SIG-M5 treated with dmso at 0.1 percent for 504 hours (cell line): ENCODE measurements at regions not wholly inside any gene's neighbourhood (a gene's known extent, or its start where the extent isn't known, plus 50 kb on each side); places are given as distances from the start of the nearest gene placed in this dataset.
A peak's percentile ranks its signal among the peaks of the same experiment; 100 is the strongest.

Experiments
- DNase-seq: peaks from one replicate; lab custom pipeline; 2025; ENCODE audit not compliant: unreplicated experiment; lab: John Stamatoyannopoulos, UW

GRCh38 chr18:43570593-43570992 is 293.3 kb upstream of the SYT4 start:
- no peak for DNase-seq

GRCh38 chr18:43571078-43571689 is 293.9 kb upstream of the SYT4 start:
- DNase-seq: peak; percentile 15

- DNase-seq: no peak
These were observed 294.9 kb upstream of the SYT4 start for GRCh38 chr18:43572163-43572562.

GRCh38 chr18:43574974-43575373 is 297.7 kb upstream of the SYT4 start:
- DNase-seq: no peak

GRCh38 chr18:43578211-43578610 is 300.9 kb upstream of the SYT4 start:
- no peak for DNase-seq

GRCh38 chr18:43578706-43579105 is 301.4 kb upstream of the SYT4 start:
- DNase-seq: no peak

- no peak for DNase-seq
These were observed 304.7 kb upstream of the SYT4 start for GRCh38 chr18:43581936-43582519.

- DNase-seq: peak; percentile 8
These were observed 310.4 kb upstream of the SYT4 start for GRCh38 chr18:43587538-43588153.

- DNase-seq: no peak
These were observed 311.5 kb upstream of the SYT4 start for GRCh38 chr18:43588838-43589237.

GRCh38 chr18:43589611-43590151 is 312.4 kb upstream of the SYT4 start:
- no peak for DNase-seq

GRCh38 chr18:43590182-43590903 is 313.1 kb upstream of the SYT4 start:
- DNase-seq: no peak

- no peak for DNase-seq
These were observed 315.0 kb upstream of the SYT4 start for GRCh38 chr18:43592269-43592668.

- peak; percentile 48 for DNase-seq
These were observed 318.9 kb upstream of the SYT4 start for GRCh38 chr18:43596105-43596712.

GRCh38 chr18:43601432-43601831 is 324.1 kb upstream of the SYT4 start:
- no peak for DNase-seq

- no peak for DNase-seq
These were observed 327.9 kb upstream of the SYT4 start for GRCh38 chr18:43605224-43605623.

- DNase-seq: no peak
These were observed 329.5 kb upstream of the SYT4 start for GRCh38 chr18:43606795-43607194.

GRCh38 chr18:43620936-43621335 is 343.6 kb upstream of the SYT4 start:
- DNase-seq: peak; percentile 38

GRCh38 chr18:43622024-43622423 is 344.7 kb upstream of the SYT4 start:
- DNase-seq: no peak

- DNase-seq: no peak
These were observed 348.3 kb upstream of the SYT4 start for GRCh38 chr18:43625582-43625981.

- DNase-seq: no peak
These were observed 350.7 kb upstream of the SYT4 start for GRCh38 chr18:43627848-43628530.

GRCh38 chr18:43634994-43635393 is 357.7 kb upstream of the SYT4 start:
- no peak for DNase-seq
